ENCODE measurements at regions not wholly inside any gene's neighbourhood (a gene's known extent, or its start where the extent isn't known, plus 50 kb on each side); places are given as distances from the start of the nearest gene placed in this dataset.

- TF ChIP-seq, protein P1, sequence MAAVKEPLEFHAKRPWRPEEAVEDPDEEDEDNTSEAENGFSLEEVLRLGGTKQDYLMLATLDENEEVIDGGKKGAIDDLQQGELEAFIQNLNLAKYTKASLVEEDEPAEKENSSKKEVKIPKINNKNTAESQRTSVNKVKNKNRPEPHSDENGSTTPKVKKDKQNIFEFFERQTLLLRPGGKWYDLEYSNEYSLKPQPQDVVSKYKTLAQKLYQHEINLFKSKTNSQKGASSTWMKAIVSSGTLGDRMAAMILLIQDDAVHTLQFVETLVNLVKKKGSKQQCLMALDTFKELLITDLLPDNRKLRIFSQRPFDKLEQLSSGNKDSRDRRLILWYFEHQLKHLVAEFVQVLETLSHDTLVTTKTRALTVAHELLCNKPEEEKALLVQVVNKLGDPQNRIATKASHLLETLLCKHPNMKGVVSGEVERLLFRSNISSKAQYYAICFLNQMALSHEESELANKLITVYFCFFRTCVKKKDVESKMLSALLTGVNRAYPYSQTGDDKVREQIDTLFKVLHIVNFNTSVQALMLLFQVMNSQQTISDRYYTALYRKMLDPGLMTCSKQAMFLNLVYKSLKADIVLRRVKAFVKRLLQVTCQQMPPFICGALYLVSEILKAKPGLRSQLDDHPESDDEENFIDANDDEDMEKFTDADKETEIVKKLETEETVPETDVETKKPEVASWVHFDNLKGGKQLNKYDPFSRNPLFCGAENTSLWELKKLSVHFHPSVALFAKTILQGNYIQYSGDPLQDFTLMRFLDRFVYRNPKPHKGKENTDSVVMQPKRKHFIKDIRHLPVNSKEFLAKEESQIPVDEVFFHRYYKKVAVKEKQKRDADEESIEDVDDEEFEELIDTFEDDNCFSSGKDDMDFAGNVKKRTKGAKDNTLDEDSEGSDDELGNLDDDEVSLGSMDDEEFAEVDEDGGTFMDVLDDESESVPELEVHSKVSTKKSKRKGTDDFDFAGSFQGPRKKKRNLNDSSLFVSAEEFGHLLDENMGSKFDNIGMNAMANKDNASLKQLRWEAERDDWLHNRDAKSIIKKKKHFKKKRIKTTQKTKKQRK (IDR thresholded peaks at IDR 0.05; ENCODE audit: low read depth, low read length) = no peak
- no peak for TF ChIP-seq BCL11A (IDR thresholded peaks at IDR 0.05; ENCODE audit: low read depth, low read length)
- no peak for TF ChIP-seq NR2C2 (IDR thresholded peaks at IDR 0.05; ENCODE audit: borderline replicate concordance, control insufficient read depth, insufficient read length, low read depth)
Measured at GRCh38 chr14:95385701-95386100, 66.0 kb upstream of the CLMN start (continued).

- Histone ChIP-seq H3K9ac (ENCODE audit: control insufficient read depth, insufficient read depth, low read length) (no peak overlapping the region), H3K27me3 (replicated peaks in 1 of 2; ENCODE audit: control insufficient read depth in 2 of 2, insufficient read depth in 2 of 2, low read length in 1 of 2) (no peaks in the 10 kb centered on the region), H3K79me2 (ENCODE audit: control insufficient read depth, insufficient read depth, low read length) (no peaks in the 10 kb centered on the region), H3K4me2 (ENCODE audit: control insufficient read depth, insufficient read depth) (no peak overlapping the region), H2AFZ (ENCODE audit: control insufficient read depth, low read depth, low read length) (no peak overlapping the region), H3K4me1 (ENCODE audit: control insufficient read depth, insufficient read depth, low read length) (no peaks in the 10 kb centered on the region), H3K4me3 (no peak overlapping the region), H4K20me1 (ENCODE audit: control insufficient read depth, insufficient read depth) (no peaks in the 10 kb centered on the region), H3K9me3 (replicated peaks; ENCODE audit: control insufficient read depth, insufficient read depth, low read length) (no peaks in the 10 kb centered on the region; the same call in 2 of the 3 replicates), H3K27ac (ENCODE audit: control insufficient read depth, insufficient read depth) (no peak overlapping the region), H3K36me3 (ENCODE audit: control insufficient read depth in 2 of 2, insufficient read depth in 2 of 2, low read length in 1 of 2) (no peaks in the 10 kb centered on the region)
- in situ Hi-C loops (cut with MboI) (loop anchor here (25.0 kb wide), 1 partner anchor 695 kb away; no protein-coding TSS in a partner anchor), intact Hi-C loops (cut with micrococcal nuclease; ENCODE audit: unreplicated experiment) (no loop called here)
- ChIA-PET CTCF (no interaction called here), SMC1A (ENCODE audit: uncharacterized antibody, unreplicated experiment) (no interaction called here), POLR2A (no interaction called here), RAD21 (ENCODE audit: unreplicated experiment) (no interaction called here)
- FAIRE-seq (no peak), DNase-seq (ENCODE audit: low read depth, low spot score) (no peak), ATAC-seq (no peak)
- no peak for TF ChIP-seq CEBPB (IDR thresholded peaks at IDR 0.05; ENCODE audit: borderline replicate concordance in 1 of 2, low read depth in 2 of 2, low read length in 2 of 2)
- TF ChIP-seq, protein P2, sequence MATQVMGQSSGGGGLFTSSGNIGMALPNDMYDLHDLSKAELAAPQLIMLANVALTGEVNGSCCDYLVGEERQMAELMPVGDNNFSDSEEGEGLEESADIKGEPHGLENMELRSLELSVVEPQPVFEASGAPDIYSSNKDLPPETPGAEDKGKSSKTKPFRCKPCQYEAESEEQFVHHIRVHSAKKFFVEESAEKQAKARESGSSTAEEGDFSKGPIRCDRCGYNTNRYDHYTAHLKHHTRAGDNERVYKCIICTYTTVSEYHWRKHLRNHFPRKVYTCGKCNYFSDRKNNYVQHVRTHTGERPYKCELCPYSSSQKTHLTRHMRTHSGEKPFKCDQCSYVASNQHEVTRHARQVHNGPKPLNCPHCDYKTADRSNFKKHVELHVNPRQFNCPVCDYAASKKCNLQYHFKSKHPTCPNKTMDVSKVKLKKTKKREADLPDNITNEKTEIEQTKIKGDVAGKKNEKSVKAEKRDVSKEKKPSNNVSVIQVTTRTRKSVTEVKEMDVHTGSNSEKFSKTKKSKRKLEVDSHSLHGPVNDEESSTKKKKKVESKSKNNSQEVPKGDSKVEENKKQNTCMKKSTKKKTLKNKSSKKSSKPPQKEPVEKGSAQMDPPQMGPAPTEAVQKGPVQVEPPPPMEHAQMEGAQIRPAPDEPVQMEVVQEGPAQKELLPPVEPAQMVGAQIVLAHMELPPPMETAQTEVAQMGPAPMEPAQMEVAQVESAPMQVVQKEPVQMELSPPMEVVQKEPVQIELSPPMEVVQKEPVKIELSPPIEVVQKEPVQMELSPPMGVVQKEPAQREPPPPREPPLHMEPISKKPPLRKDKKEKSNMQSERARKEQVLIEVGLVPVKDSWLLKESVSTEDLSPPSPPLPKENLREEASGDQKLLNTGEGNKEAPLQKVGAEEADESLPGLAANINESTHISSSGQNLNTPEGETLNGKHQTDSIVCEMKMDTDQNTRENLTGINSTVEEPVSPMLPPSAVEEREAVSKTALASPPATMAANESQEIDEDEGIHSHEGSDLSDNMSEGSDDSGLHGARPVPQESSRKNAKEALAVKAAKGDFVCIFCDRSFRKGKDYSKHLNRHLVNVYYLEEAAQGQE (IDR thresholded peaks at IDR 0.05; ENCODE audit: low read depth, low read length) = no peak
- BruUV-seq (replicated peaks) = no TSS peak
- WGBS (ENCODE audit: insufficient coverage, insufficient replicate concordance, low lambda C conversion rate, missing lambda C conversion rate) = 76% methylated on average over 3 of the region's 3 CpGs
Measured at GRCh38 chr14:95382747-95383146, 63.0 kb upstream of the CLMN start.

Measured in GM12878 (cell line).